ENCODE measurements at regions not wholly inside any gene's neighbourhood (a gene's known extent, or its start where the extent isn't known, plus 50 kb on each side); places are given as distances from the start of the nearest gene placed in this dataset.

- no peaks in the 10 kb centered on the region for H3K9me3 ChIP-seq (ENCODE audit: control insufficient read depth, insufficient read depth, low read depth, low read length)
- no TSS peak for BruUV-seq (replicated peaks)
- intact Hi-C loops (cut with micrococcal nuclease; ENCODE audit: unreplicated experiment) = no loop called here
- H3K27ac ChIP-seq (ENCODE audit: low read length) = no peak overlapping the region
- no peaks in the 10 kb centered on the region for H3K27me3 ChIP-seq (ENCODE audit: control insufficient read depth, insufficient read depth, low read length)
- no peak for TF ChIP-seq TCF7L2 (IDR thresholded peaks at IDR 0.05; ENCODE audit: low read depth, low read length)
- no peak for TF ChIP-seq POLR2AphosphoS5 (IDR thresholded peaks at IDR 0.05; ENCODE audit: low read depth, low read length)
- no peak for TF ChIP-seq SIN3A (IDR thresholded peaks at IDR 0.05; ENCODE audit: borderline replicate concordance, insufficient read depth, low read depth, low read length)
- TF ChIP-seq, protein P1, sequence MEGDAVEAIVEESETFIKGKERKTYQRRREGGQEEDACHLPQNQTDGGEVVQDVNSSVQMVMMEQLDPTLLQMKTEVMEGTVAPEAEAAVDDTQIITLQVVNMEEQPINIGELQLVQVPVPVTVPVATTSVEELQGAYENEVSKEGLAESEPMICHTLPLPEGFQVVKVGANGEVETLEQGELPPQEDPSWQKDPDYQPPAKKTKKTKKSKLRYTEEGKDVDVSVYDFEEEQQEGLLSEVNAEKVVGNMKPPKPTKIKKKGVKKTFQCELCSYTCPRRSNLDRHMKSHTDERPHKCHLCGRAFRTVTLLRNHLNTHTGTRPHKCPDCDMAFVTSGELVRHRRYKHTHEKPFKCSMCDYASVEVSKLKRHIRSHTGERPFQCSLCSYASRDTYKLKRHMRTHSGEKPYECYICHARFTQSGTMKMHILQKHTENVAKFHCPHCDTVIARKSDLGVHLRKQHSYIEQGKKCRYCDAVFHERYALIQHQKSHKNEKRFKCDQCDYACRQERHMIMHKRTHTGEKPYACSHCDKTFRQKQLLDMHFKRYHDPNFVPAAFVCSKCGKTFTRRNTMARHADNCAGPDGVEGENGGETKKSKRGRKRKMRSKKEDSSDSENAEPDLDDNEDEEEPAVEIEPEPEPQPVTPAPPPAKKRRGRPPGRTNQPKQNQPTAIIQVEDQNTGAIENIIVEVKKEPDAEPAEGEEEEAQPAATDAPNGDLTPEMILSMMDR (IDR thresholded peaks at IDR 0.05) = no peak
- TF ChIP-seq REST (IDR thresholded peaks at IDR 0.05; ENCODE audit: insufficient read depth in 1 of 2, low read depth in 2 of 2, low read length in 1 of 2) = no peak
- H3K36me3 ChIP-seq (ENCODE audit: control insufficient read depth, insufficient read depth, low read length) = no peaks in the 10 kb centered on the region
- ChIA-PET POLR2A (no interaction called here), CTCF (no interaction called here)
- no peak overlapping the region for H3K4me3 ChIP-seq (ENCODE audit: low read depth in 2 of 2, low read length in 2 of 2)
- ATAC-seq = no peak
- no peak for DNase-seq (ENCODE audit: low read depth, low spot score)
- no peaks in the 10 kb centered on the region for H3K4me1 ChIP-seq (ENCODE audit: control insufficient read depth, insufficient read depth, low read length)
- in situ Hi-C loops (cut with HindIII; ENCODE audit: low pct_unique_long_range_greater_than_20kb, low sequenced_read_pairs) = no loop called here
Measured at GRCh38 chr9:81207651-81208050, 481.7 kb downstream of the TLE1 start.

- no peak overlapping the region for H3K4me3 ChIP-seq (ENCODE audit: low read depth in 2 of 2, low read length in 2 of 2)
- ChIA-PET POLR2A (no interaction called here), CTCF (no interaction called here)
- no peak overlapping the region for H3K27ac ChIP-seq (ENCODE audit: low read length)
- TF ChIP-seq, protein P1 (IDR thresholded peaks at IDR 0.05) = no peak
- TF ChIP-seq SIN3A (IDR thresholded peaks at IDR 0.05; ENCODE audit: borderline replicate concordance, insufficient read depth, low read depth, low read length) = no peak
- TF ChIP-seq POLR2AphosphoS5 (IDR thresholded peaks at IDR 0.05; ENCODE audit: low read depth, low read length) = no peak
- TF ChIP-seq TCF7L2 (IDR thresholded peaks at IDR 0.05; ENCODE audit: low read depth, low read length) = no peak
- no peak for TF ChIP-seq REST (IDR thresholded peaks at IDR 0.05; ENCODE audit: insufficient read depth in 1 of 2, low read depth in 2 of 2, low read length in 1 of 2)
- in situ Hi-C loops (cut with HindIII; ENCODE audit: low pct_unique_long_range_greater_than_20kb, low sequenced_read_pairs) (no loop called here), intact Hi-C loops (cut with micrococcal nuclease; ENCODE audit: unreplicated experiment) (no loop called here)
- DNase-seq (ENCODE audit: low read depth, low spot score) = no peak
- no peaks in the 10 kb centered on the region for H3K9me3 ChIP-seq (ENCODE audit: control insufficient read depth, insufficient read depth, low read depth, low read length)
- no TSS peak for BruUV-seq (replicated peaks)
- H3K4me1 ChIP-seq (ENCODE audit: control insufficient read depth, insufficient read depth, low read length) = no peaks in the 10 kb centered on the region
- no peaks in the 10 kb centered on the region for H3K36me3 ChIP-seq (ENCODE audit: control insufficient read depth, insufficient read depth, low read length)
- no peaks in the 10 kb centered on the region for H3K27me3 ChIP-seq (ENCODE audit: control insufficient read depth, insufficient read depth, low read length)
- ATAC-seq = no peak
Measured at GRCh38 chr9:81202292-81202691, 487.1 kb downstream of the TLE1 start.

Measured in Panc1 (cell line).